DND-41 (cell line): ENCODE measurements at regions not wholly inside any gene's neighbourhood (a gene's known extent, or its start where the extent isn't known, plus 50 kb on each side); places are given as distances from the start of the nearest gene placed in this dataset.

ENCODE experiments used
- ATAC-seq: fragments of 200-7000 bp; cut with Tn5 transposase; 3 replicates; pipeline ENCODE4 v1.9.1; 2021; ENCODE audit warnings: low read depth; ENCODE audit not compliant: insufficient read depth
- DNase-seq: peaks from one replicate; pipeline ENCODE4 v3.0.0-alpha.2; 2020
- H2AFZ ChIP-seq: 2 replicates; pipeline ENCODE4 v1.6.0; 2012; ENCODE audit warnings: low read depth, low read length
- H3K27ac ChIP-seq: 2 replicates; pipeline ENCODE4 v1.5.1; 2012; ENCODE audit warnings: low read length, inconsistent platforms
- H3K27me3 ChIP-seq: fragments of 200-600 bp; sonication (generic); 2 replicates; pipeline ENCODE4 v1.6.0; 2012; ENCODE audit warnings: low read length, mild to moderate bottlenecking, inconsistent platforms; ENCODE audit not compliant: insufficient read depth, poor library complexity
- H3K36me3 ChIP-seq: 2 replicates; pipeline ENCODE4 v1.5.1; 2012; ENCODE audit warnings: low read length, inconsistent platforms; ENCODE audit not compliant: insufficient read depth
- H3K4me1 ChIP-seq: 2 replicates; pipeline ENCODE4 v1.5.1; 2012; ENCODE audit warnings: mild to moderate bottlenecking, low read length; ENCODE audit not compliant: insufficient read depth
- H3K4me2 ChIP-seq: 2 replicates; pipeline ENCODE4 v1.6.0; 2012; ENCODE audit warnings: mild to moderate bottlenecking, moderate library complexity, low read length, inconsistent platforms; ENCODE audit not compliant: insufficient read depth
- H3K4me3 ChIP-seq, 2 experiments: fragments of 200-600 bp in 1 of 2; shearing (Covaris generic) in 1 of 2; 2 replicates each; pipeline ENCODE4 v1.5.1; 2012 to 2016; ENCODE audit warnings: inconsistent platforms in 2 of 2, low read length in 2 of 2, mild to moderate bottlenecking in 2 of 2, low read depth in 1 of 2, moderate library complexity in 1 of 2
- H3K79me2 ChIP-seq: 2 replicates; pipeline ENCODE4 v1.6.0; 2012; ENCODE audit warnings: low read length, inconsistent platforms; ENCODE audit not compliant: insufficient read depth
- H3K9ac ChIP-seq: 2 replicates; pipeline ENCODE4 v1.6.0; 2012; ENCODE audit warnings: low read depth, mild to moderate bottlenecking, inconsistent platforms, low read length, moderate library complexity
- H3K9me3 ChIP-seq: 2 replicates; pipeline ENCODE4 v1.5.1; 2012; ENCODE audit warnings: low read length, moderate library complexity, mild to moderate bottlenecking, inconsistent platforms; ENCODE audit not compliant: insufficient read depth, severe bottlenecking
- H4K20me1 ChIP-seq: 2 replicates; pipeline ENCODE4 v1.6.0; 2012; ENCODE audit warnings: low read length; ENCODE audit not compliant: insufficient read depth
- EZH2 ChIP-seq: IDR thresholded peaks from 3 replicates; pipeline ENCODE4 v1.6.1; 2012; ENCODE audit warnings: borderline replicate concordance, low read depth, mild to moderate bottlenecking, moderate library complexity, low read length, inconsistent platforms; ENCODE audit not compliant: severe bottlenecking
- TF ChIP-seq, protein P1 (sequence below): IDR thresholded peaks from 2 replicates; pipeline ENCODE4 v1.5.1; 2012; ENCODE audit warnings: borderline replicate concordance, low read length, moderate library complexity, mild to moderate bottlenecking; ENCODE audit not compliant: poor library complexity, severe bottlenecking; ENCODE audit errors: extremely low read depth

DNA sequence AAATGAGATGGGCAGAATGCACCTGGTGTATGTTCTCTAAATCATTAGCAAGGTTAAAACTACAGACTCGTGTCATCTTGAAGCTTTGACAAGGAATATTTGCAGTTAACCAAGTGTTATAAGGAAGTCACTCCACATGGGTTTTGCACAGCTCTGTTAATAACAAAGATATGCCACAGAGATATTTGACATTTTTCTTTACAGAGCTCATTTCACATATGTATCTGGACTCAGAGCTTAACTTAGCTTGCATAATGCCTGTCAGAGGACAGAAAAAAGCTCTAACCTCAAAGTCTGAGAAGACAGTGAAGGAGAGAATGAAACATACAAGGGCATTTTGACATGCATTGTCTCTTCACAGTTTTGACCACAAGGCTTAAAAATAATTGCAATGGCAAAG lies 105.5 kb downstream of the C11orf87 start:
- Histone ChIP-seq H3K4me1 (no peaks in the 10 kb centered on the region), H3K27ac (no peak overlapping the region), H4K20me1 (no peaks in the 10 kb centered on the region), H3K4me3 (no peak overlapping the region), H2AFZ (no peak overlapping the region), H3K79me2 (no peaks in the 10 kb centered on the region), H3K36me3 (no peaks in the 10 kb centered on the region), H3K9ac (no peak overlapping the region), H3K9me3 (no peaks in the 10 kb centered on the region), H3K27me3 (no peaks in the 10 kb centered on the region), H3K4me2 (no peak overlapping the region)
- TF ChIP-seq, protein P1, sequence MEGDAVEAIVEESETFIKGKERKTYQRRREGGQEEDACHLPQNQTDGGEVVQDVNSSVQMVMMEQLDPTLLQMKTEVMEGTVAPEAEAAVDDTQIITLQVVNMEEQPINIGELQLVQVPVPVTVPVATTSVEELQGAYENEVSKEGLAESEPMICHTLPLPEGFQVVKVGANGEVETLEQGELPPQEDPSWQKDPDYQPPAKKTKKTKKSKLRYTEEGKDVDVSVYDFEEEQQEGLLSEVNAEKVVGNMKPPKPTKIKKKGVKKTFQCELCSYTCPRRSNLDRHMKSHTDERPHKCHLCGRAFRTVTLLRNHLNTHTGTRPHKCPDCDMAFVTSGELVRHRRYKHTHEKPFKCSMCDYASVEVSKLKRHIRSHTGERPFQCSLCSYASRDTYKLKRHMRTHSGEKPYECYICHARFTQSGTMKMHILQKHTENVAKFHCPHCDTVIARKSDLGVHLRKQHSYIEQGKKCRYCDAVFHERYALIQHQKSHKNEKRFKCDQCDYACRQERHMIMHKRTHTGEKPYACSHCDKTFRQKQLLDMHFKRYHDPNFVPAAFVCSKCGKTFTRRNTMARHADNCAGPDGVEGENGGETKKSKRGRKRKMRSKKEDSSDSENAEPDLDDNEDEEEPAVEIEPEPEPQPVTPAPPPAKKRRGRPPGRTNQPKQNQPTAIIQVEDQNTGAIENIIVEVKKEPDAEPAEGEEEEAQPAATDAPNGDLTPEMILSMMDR, result no peak
- no peak for TF ChIP-seq EZH2
- DNase-seq (no peak), ATAC-seq (no peak)

DNA sequence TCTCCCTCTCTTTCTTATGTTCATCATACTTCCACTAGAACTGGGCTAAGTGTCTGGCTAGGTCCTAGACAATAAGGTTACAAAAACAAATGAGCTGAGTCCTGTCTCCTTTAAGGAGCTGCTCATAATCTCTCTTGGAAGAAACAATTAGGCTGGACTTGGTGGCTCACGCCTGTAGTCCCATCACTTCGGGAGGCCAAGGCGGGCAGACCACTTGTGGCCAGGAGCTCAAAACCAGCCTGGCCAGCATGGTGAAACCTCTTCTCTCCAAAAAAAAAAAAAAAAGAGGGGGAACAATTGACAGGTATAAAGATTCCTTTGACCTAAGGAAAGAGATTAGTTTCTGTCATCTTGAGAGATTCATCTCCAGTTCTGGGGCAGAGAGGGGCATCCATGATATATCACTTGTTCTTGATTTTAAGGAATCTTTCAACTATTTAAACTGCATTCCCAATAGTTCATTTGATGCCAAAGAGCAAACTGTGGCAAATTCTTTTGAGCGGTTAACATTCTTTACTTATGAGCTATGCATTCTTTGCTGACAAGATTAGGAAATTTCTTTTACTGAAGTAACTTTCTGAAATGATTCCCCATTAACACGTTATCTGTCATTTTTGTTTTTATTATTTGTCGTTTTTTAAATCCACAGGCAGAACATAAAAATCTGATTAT lies 125.5 kb downstream of the C11orf87 start:
- no peaks in the 10 kb centered on the region for H3K36me3 ChIP-seq
- H4K20me1 ChIP-seq, result no peaks in the 10 kb centered on the region
- no peak overlapping the region for H3K4me2 ChIP-seq
- ATAC-seq, result no peak
- H3K4me3 ChIP-seq, result no peak overlapping the region
- no peaks in the 10 kb centered on the region for H3K9me3 ChIP-seq
- no peaks in the 10 kb centered on the region for H3K4me1 ChIP-seq
- no peak for DNase-seq
- H3K27me3 ChIP-seq, result no peaks in the 10 kb centered on the region
- no peak overlapping the region for H3K9ac ChIP-seq
- TF ChIP-seq, protein P1, result no peak
- TF ChIP-seq EZH2, result no peak
- no peak overlapping the region for H3K27ac ChIP-seq
- no peak overlapping the region for H2AFZ ChIP-seq
- H3K79me2 ChIP-seq, result no peaks in the 10 kb centered on the region

DNA sequence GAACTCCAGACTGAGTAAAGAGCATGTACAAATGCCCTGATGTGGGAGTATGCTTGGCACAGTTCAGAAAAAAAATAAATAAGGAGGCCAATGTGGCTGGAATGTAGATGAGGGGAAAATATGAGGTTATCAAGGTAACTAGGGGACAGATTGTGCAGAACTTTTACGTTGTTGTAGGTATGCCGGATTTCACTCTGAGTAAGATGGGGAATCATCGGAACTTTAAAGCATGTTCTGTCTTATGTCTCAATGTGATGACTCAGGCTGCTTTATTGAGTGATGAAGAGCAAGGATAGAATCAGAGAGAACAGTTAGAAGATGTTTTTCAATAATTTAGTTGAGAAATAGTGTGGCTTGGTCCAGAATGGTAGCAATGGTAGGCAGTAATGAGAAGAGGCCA lies 130.4 kb downstream of the C11orf87 start:
- DNase-seq (no peak), ATAC-seq (no peak)
- no peaks in the 10 kb centered on the region for H3K27me3 ChIP-seq
- H3K9me3 ChIP-seq, result no peaks in the 10 kb centered on the region
- H3K4me1 ChIP-seq, result no peaks in the 10 kb centered on the region
- no peaks in the 10 kb centered on the region for H4K20me1 ChIP-seq
- no peaks in the 10 kb centered on the region for H3K36me3 ChIP-seq
- no peak overlapping the region for H3K27ac ChIP-seq
- H3K4me3 ChIP-seq, result no peak overlapping the region
- TF ChIP-seq EZH2, result no peak
- TF ChIP-seq, protein P1, result no peak
- H3K9ac ChIP-seq, result no peak overlapping the region
- no peak overlapping the region for H3K4me2 ChIP-seq
- no peak overlapping the region for H2AFZ ChIP-seq
- no peaks in the 10 kb centered on the region for H3K79me2 ChIP-seq
